ENCODE measurements at regions not wholly inside any gene's neighbourhood (a gene's known extent, or its start where the extent isn't known, plus 50 kb on each side); places are given as distances from the start of the nearest gene placed in this dataset.

DNA sequence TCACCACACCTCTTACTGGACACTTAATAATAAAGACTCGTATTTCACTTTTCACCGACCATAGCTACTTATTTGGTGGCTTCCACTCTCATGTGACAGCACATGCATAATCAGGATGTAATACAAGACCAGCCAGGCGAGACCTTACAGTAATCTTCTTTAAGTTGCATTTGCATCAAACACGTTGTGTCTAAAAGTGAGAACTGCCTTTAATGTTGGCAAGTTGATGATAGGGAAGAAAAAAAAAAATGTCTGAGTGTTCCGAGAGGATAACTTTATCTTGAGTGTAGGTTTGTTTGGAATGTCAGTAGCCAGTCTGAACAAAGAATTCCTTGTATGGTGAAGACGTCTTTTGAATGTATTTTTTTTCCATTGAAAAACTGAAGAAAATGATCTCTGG, 440.4 kb downstream of the ADAMTS20 start:
- Histone ChIP-seq H3K4me3 (replicated peaks in 1 of 3; ENCODE audit: low read depth in 2 of 3, low read length in 3 of 3) (no peak overlapping the region), H3K4me2 (replicated peaks; ENCODE audit: extremely low read depth, low read length, poor library complexity, severe bottlenecking) (no peak overlapping the region), H3K9ac (ENCODE audit: insufficient read depth, low read length, poor library complexity, severe bottlenecking) (no peak overlapping the region), H3K36me3 (replicated peaks in 1 of 2; ENCODE audit: control insufficient read depth in 1 of 2, insufficient read depth in 2 of 2, low read length in 2 of 2) (no peaks in the 10 kb centered on the region), H3K4me1 (ENCODE audit: control insufficient read depth in 1 of 2, insufficient read depth in 2 of 2, low read length in 2 of 2) (no peaks in the 10 kb centered on the region), H4K20me1 (ENCODE audit: insufficient read depth, low read length) (no peaks in the 10 kb centered on the region), H3K27me3 (ENCODE audit: control insufficient read depth in 2 of 2, insufficient read depth in 2 of 2, low read length in 2 of 2) (no peaks in the 10 kb centered on the region), H2AFZ (ENCODE audit: insufficient read depth, low read depth, low read length, poor library complexity, severe bottlenecking) (no peak overlapping the region), H3K27ac (ENCODE audit: low read depth in 1 of 2, low read length in 2 of 2) (no peak overlapping the region), H3K9me3 (replicated peaks in 1 of 2; ENCODE audit: control insufficient read depth in 1 of 2, insufficient read depth in 1 of 2, low read length in 2 of 2) (no peaks in the 10 kb centered on the region), H3K79me2 (ENCODE audit: insufficient read depth, low read length) (no peaks in the 10 kb centered on the region)
- no peak for DNase-seq
- Mint-ChIP-seq H3K36me3 (no peaks in the 10 kb centered on the region), H3K4me3 (no peak overlapping the region), H3K4me1 (peaks cover 5% of the 10 kb centered on the region), H3K9me3 (peaks cover 0 to 8% (median 0%) of the 10 kb centered on the region in 7 donors), H3K27ac (no peak overlapping the region), H3K27me3 (ENCODE audit: low read depth in 3 of 3) (no peaks in the 10 kb centered on the region)
- TF ChIP-seq, protein P1, sequence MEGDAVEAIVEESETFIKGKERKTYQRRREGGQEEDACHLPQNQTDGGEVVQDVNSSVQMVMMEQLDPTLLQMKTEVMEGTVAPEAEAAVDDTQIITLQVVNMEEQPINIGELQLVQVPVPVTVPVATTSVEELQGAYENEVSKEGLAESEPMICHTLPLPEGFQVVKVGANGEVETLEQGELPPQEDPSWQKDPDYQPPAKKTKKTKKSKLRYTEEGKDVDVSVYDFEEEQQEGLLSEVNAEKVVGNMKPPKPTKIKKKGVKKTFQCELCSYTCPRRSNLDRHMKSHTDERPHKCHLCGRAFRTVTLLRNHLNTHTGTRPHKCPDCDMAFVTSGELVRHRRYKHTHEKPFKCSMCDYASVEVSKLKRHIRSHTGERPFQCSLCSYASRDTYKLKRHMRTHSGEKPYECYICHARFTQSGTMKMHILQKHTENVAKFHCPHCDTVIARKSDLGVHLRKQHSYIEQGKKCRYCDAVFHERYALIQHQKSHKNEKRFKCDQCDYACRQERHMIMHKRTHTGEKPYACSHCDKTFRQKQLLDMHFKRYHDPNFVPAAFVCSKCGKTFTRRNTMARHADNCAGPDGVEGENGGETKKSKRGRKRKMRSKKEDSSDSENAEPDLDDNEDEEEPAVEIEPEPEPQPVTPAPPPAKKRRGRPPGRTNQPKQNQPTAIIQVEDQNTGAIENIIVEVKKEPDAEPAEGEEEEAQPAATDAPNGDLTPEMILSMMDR (IDR thresholded peaks at IDR 0.05): no peak
- intact Hi-C loops (cut with micrococcal nuclease): no loop called here
- WGBS (ENCODE audit: insufficient coverage): no CpG with 5 or more reads among the region's 6 CpGs

DNA sequence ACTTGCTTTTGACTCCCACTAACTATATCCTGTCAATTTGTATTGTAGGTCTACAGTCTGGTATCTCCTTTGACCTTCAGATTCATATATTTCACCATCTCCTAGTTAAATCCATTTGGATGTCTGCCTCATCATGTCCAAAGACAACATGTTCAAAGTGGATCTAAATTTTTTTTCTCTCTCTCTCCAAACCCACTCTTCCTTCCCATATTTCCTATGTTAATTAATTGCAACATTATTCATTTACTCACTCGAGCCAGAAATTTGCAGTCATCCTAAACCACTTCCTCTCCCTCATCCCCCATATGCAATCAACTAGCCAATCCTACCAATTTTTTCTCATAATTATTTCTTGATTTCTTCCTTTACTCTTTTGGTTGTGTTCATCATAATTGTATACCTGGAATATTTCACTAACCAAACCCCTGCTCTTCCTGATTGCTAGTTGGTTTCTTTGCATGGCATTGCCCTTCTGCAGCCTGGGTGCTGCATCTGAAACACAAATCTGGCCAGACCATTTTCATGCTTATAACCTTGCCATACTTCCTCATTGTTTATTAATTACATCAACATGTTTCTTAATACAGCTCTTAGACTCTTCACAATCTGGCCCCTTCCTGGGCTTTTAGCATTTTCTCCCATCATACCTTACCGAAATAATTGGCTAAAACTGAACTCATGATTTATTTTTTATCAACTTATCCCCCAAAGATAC, 442.2 kb downstream of the ADAMTS20 start:
- Mint-ChIP-seq H3K27ac (no peak overlapping the region), H3K27me3 (ENCODE audit: low read depth in 3 of 3) (no peaks in the 10 kb centered on the region), H3K36me3 (no peaks in the 10 kb centered on the region), H3K4me1 (peaks cover 7% of the 10 kb centered on the region), H3K4me3 (peak overlapping the region in 1 of 2 donors; percentile 17), H3K9me3 (peaks cover 0 to 8% (median 2%) of the 10 kb centered on the region in 7 donors)
- H3K27me3 ChIP-seq (ENCODE audit: control insufficient read depth in 2 of 2, insufficient read depth in 2 of 2, low read length in 2 of 2): no peaks in the 10 kb centered on the region
- no peak overlapping the region for H3K4me3 ChIP-seq (replicated peaks in 1 of 3; ENCODE audit: low read depth in 2 of 3, low read length in 3 of 3)
- H4K20me1 ChIP-seq (ENCODE audit: insufficient read depth, low read length): no peaks in the 10 kb centered on the region
- peaks cover 0 to 4% of the 10 kb centered on the region in 2 donors for H3K4me1 ChIP-seq (ENCODE audit: control insufficient read depth in 1 of 2, insufficient read depth in 2 of 2, low read length in 2 of 2)
- 82% methylated on average over 1 of the region's 2 CpGs for WGBS (ENCODE audit: insufficient coverage)
- no peak overlapping the region for H2AFZ ChIP-seq (ENCODE audit: insufficient read depth, low read depth, low read length, poor library complexity, severe bottlenecking)
- TF ChIP-seq, protein P1 (IDR thresholded peaks at IDR 0.05): no peak
- intact Hi-C loops (cut with micrococcal nuclease): no loop called here
- H3K27ac ChIP-seq (ENCODE audit: low read depth in 1 of 2, low read length in 2 of 2): no peak overlapping the region
- H3K9ac ChIP-seq (ENCODE audit: insufficient read depth, low read length, poor library complexity, severe bottlenecking): no peak overlapping the region
- DNase-seq: peak in 1 of 3 donors; percentile 3
- H3K4me2 ChIP-seq (replicated peaks; ENCODE audit: extremely low read depth, low read length, poor library complexity, severe bottlenecking): no peak overlapping the region
- no peaks in the 10 kb centered on the region for H3K9me3 ChIP-seq (replicated peaks in 1 of 2; ENCODE audit: control insufficient read depth in 1 of 2, insufficient read depth in 1 of 2, low read length in 2 of 2)
- no peaks in the 10 kb centered on the region for H3K79me2 ChIP-seq (ENCODE audit: insufficient read depth, low read length)
- no peaks in the 10 kb centered on the region for H3K36me3 ChIP-seq (replicated peaks in 1 of 2; ENCODE audit: control insufficient read depth in 1 of 2, insufficient read depth in 2 of 2, low read length in 2 of 2)
